NCI-H2107 treated with DMSO at 0.1 percent for 48 hours (cell line): ENCODE measurements at regions not wholly inside any gene's neighbourhood (a gene's known extent, or its start where the extent isn't known, plus 50 kb on each side); places are given as distances from the start of the nearest gene placed in this dataset.

Experiments
- DNase-seq: peaks from one replicate; lab custom pipeline; 2025; ENCODE audit not compliant: unreplicated experiment; lab: John Stamatoyannopoulos, UW

GRCh38 chr3:5788496-5788895 lies 601.0 kb downstream of the EDEM1 start:
- no peak for DNase-seq

GRCh38 chr3:5791558-5791957 lies 604.1 kb downstream of the EDEM1 start:
- no peak for DNase-seq

GRCh38 chr3:5796541-5796940 lies 609.0 kb downstream of the EDEM1 start:
- DNase-seq = no peak

GRCh38 chr3:5798809-5799208 lies 611.3 kb downstream of the EDEM1 start:
- DNase-seq = no peak

- no peak for DNase-seq
Observed at GRCh38 chr3:5799398-5799797, 611.9 kb downstream of the EDEM1 start.

GRCh38 chr3:5800965-5801364 lies 613.5 kb downstream of the EDEM1 start:
- no peak for DNase-seq

- DNase-seq = no peak
Observed at GRCh38 chr3:5806192-5806591, 618.7 kb downstream of the EDEM1 start.

- DNase-seq = no peak
Observed at GRCh38 chr3:5809586-5810246, 622.2 kb downstream of the EDEM1 start.

GRCh38 chr3:5811016-5811415 lies 623.5 kb downstream of the EDEM1 start:
- DNase-seq = no peak

- DNase-seq = no peak
Observed at GRCh38 chr3:5813521-5813920, 626.0 kb downstream of the EDEM1 start.

- no peak for DNase-seq
Observed at GRCh38 chr3:5822843-5823242, 635.3 kb downstream of the EDEM1 start.

GRCh38 chr3:5826467-5826866 lies 639.0 kb downstream of the EDEM1 start:
- no peak for DNase-seq

- no peak for DNase-seq
Observed at GRCh38 chr3:5828251-5828650, 640.7 kb downstream of the EDEM1 start.

- DNase-seq = no peak
Observed at GRCh38 chr3:5840056-5840455, 652.5 kb downstream of the EDEM1 start.

GRCh38 chr3:5841599-5841998 lies 654.1 kb downstream of the EDEM1 start:
- DNase-seq = no peak

- no peak for DNase-seq
Observed at GRCh38 chr3:5846261-5846660, 658.8 kb downstream of the EDEM1 start.

GRCh38 chr3:5861151-5861550 lies 673.6 kb downstream of the EDEM1 start:
- no peak for DNase-seq

- DNase-seq = no peak
Observed at GRCh38 chr3:5874931-5875341, 687.4 kb downstream of the EDEM1 start.

- no peak for DNase-seq
Observed at GRCh38 chr3:5888851-5889250, 701.3 kb downstream of the EDEM1 start.

- no peak for DNase-seq
Observed at GRCh38 chr3:5889374-5889773, 701.9 kb downstream of the EDEM1 start.

GRCh38 chr3:5891711-5892110 lies 704.2 kb downstream of the EDEM1 start:
- DNase-seq = no peak

GRCh38 chr3:5898106-5898505 lies 710.6 kb downstream of the EDEM1 start:
- DNase-seq = no peak

GRCh38 chr3:5899014-5899761 lies 711.7 kb downstream of the EDEM1 start:
- DNase-seq = no peak
